Vagina (tissue), 2 donors: ENCODE measurements at regions not wholly inside any gene's neighbourhood (a gene's known extent, or its start where the extent isn't known, plus 50 kb on each side); places are given as distances from the start of the nearest gene placed in this dataset.

Source experiments
- POLR2A ChIP-seq, 2 donors: fragments of 450-650 bp; IDR thresholded peaks; one replicate each; pipeline ENCODE4 v1.6.1; 2017; ENCODE audit warnings: antibody characterized with exemption in 2 of 2, mild to moderate bottlenecking in 2 of 2, moderate library complexity in 2 of 2
- TF ChIP-seq, protein P1 (sequence below), 3 experiments: fragments of 450-650 bp in 2 of 3; fragments of 200-600 bp in 1 of 3; sonication (generic) in 1 of 3; IDR thresholded peaks; one replicate each; pipeline ENCODE4 v1.5.1; 2017 to 2019; ENCODE audit warnings: antibody characterized with exemption in 3 of 3, mild to moderate bottlenecking in 2 of 3, moderate library complexity in 2 of 3

DNA sequence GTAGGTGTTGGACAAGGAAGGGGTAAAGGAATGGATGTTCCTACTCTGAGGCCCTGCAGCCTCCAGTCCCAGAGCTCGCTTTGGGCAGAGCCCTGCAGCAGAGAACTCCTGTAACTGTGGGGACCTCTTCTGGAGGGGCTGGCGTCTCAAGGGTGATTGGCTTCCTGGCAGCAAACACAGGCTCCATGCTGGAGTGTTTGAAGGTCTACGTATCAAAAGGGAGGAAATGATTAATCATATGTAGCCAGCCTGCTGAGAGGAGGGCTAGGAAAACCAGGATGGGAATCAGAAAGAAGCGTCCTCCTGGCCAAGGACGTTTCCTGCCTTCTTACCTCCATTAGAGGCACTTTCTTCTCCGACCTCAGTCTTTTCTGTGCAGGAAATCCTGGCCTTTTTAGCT is 208.5 kb downstream of the TSHZ3 start:
- TF ChIP-seq, protein P1, sequence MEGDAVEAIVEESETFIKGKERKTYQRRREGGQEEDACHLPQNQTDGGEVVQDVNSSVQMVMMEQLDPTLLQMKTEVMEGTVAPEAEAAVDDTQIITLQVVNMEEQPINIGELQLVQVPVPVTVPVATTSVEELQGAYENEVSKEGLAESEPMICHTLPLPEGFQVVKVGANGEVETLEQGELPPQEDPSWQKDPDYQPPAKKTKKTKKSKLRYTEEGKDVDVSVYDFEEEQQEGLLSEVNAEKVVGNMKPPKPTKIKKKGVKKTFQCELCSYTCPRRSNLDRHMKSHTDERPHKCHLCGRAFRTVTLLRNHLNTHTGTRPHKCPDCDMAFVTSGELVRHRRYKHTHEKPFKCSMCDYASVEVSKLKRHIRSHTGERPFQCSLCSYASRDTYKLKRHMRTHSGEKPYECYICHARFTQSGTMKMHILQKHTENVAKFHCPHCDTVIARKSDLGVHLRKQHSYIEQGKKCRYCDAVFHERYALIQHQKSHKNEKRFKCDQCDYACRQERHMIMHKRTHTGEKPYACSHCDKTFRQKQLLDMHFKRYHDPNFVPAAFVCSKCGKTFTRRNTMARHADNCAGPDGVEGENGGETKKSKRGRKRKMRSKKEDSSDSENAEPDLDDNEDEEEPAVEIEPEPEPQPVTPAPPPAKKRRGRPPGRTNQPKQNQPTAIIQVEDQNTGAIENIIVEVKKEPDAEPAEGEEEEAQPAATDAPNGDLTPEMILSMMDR (IDR thresholded peaks at IDR 0.05): no peak
- no peak for TF ChIP-seq POLR2A (IDR thresholded peaks at IDR 0.05)
